Loucy (cell line): ENCODE measurements at regions not wholly inside any gene's neighbourhood (a gene's known extent, or its start where the extent isn't known, plus 50 kb on each side); places are given as distances from the start of the nearest gene placed in this dataset.

Source experiments
- EZH2phosphoT487 ChIP-seq: fragments of 200-600 bp; IDR thresholded peaks from 2 replicates; pipeline ENCODE4 v1.6.1; 2018; ENCODE audit warnings: antibody characterized with exemption, mild to moderate bottlenecking, moderate library complexity, borderline replicate concordance
- TF ChIP-seq, protein P1 (sequence below): fragments of 200-600 bp; sonication (generic); conservative IDR thresholded peaks from 2 replicates; pipeline ENCODE4 v1.5.1; 2014; ENCODE audit warnings: mild to moderate bottlenecking, antibody characterized with exemption, low read length

DNA sequence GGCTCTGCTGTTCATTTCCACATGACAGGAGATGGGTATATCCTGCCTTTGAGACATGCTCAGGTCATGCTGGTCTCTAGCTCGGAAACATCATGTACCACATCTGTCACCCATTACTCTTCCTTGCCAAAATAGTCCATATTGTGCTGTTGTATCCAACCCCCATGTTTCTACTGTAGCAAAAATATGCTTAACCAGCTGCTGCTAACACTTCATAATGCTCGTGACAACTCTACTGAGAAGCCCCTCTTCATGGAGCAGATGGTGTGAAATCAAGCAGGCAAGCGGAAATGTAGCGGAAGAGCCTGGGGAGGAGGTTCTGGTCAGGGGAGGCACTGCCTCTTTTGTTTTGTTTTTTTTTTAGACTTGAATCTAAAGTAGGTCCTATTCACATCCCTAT lies 82.9 kb downstream of the NPY start:
- TF ChIP-seq, protein P1, sequence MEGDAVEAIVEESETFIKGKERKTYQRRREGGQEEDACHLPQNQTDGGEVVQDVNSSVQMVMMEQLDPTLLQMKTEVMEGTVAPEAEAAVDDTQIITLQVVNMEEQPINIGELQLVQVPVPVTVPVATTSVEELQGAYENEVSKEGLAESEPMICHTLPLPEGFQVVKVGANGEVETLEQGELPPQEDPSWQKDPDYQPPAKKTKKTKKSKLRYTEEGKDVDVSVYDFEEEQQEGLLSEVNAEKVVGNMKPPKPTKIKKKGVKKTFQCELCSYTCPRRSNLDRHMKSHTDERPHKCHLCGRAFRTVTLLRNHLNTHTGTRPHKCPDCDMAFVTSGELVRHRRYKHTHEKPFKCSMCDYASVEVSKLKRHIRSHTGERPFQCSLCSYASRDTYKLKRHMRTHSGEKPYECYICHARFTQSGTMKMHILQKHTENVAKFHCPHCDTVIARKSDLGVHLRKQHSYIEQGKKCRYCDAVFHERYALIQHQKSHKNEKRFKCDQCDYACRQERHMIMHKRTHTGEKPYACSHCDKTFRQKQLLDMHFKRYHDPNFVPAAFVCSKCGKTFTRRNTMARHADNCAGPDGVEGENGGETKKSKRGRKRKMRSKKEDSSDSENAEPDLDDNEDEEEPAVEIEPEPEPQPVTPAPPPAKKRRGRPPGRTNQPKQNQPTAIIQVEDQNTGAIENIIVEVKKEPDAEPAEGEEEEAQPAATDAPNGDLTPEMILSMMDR: no peak
- TF ChIP-seq EZH2phosphoT487: no peak
